A673 (cell line): ENCODE measurements at regions not wholly inside any gene's neighbourhood (a gene's known extent, or its start where the extent isn't known, plus 50 kb on each side); places are given as distances from the start of the nearest gene placed in this dataset.

ENCODE experiments used
- BruUV-seq: library from RNA; stranded (reverse); fragments of 400-500 nt; replicated peaks from 2 replicates; lab custom pipeline; 2021; lab: Mats Ljungman, UMichigan
- CTCF ChIA-PET: fragments of 300-600 bp; sonication (Branson Sonifier 250); formaldehyde crosslinking; loops from one replicate; lab custom pipeline; 2022; ENCODE audit warnings: antibody characterized with exemption; lab: Charles Lee
- POLR2A ChIA-PET: fragments of 300-600 bp; sonication (Branson Sonifier 250); formaldehyde crosslinking; loops from one replicate; lab custom pipeline; 2022; ENCODE audit warnings: antibody characterized with exemption; ENCODE audit not compliant: low non-redundant PET; lab: Charles Lee
- DNase-seq: peaks from one replicate; pipeline ENCODE4 v3.0.0-alpha.2; 2015; ENCODE audit warnings: low spot score
- H3K27ac ChIP-seq: fragments of 200-600 bp; sonication (generic); 2 replicates; pipeline ENCODE4 v1.5.1; 2016; ENCODE audit warnings: mixed run types, low read depth, mild to moderate bottlenecking, mixed read lengths, antibody characterized with exemption, low read length; ENCODE audit not compliant: poor library complexity, severe bottlenecking
- H3K27me3 ChIP-seq: fragments of 200-600 bp; sonication (generic); replicated peaks from 2 replicates; pipeline ENCODE4 v1.6.1; 2017; ENCODE audit warnings: mixed run types, low read depth, mild to moderate bottlenecking, mixed read lengths, antibody characterized with exemption, low read length; ENCODE audit not compliant: insufficient read depth, poor library complexity
- H3K36me3 ChIP-seq: fragments of 200-600 bp; sonication (generic); 2 replicates; pipeline ENCODE4 v1.6.1; 2016; ENCODE audit warnings: mixed run types, mild to moderate bottlenecking, mixed read lengths, antibody characterized with exemption, low read length; ENCODE audit not compliant: insufficient read depth, poor library complexity, severe bottlenecking
- H3K4me1 ChIP-seq: fragments of 200-600 bp; sonication (generic); 2 replicates; pipeline ENCODE4 v1.6.1; 2017; ENCODE audit warnings: mixed run types, mild to moderate bottlenecking, mixed read lengths, antibody characterized with exemption, low read length; ENCODE audit not compliant: insufficient read depth, poor library complexity, severe bottlenecking
- H3K4me3 ChIP-seq: fragments of 200-600 bp; sonication (generic); 2 replicates; pipeline ENCODE4 v1.5.1; 2016; ENCODE audit warnings: low read depth, mixed run types, mild to moderate bottlenecking, mixed read lengths, low read length; ENCODE audit not compliant: poor library complexity, severe bottlenecking
- H3K9me3 ChIP-seq: fragments of 200-600 bp; sonication (generic); 2 replicates; pipeline ENCODE4 v1.6.1; 2016; ENCODE audit warnings: mixed run types, low read depth, mild to moderate bottlenecking, mixed read lengths, antibody characterized with exemption, low read length; ENCODE audit not compliant: poor library complexity, severe bottlenecking
- EZH2 ChIP-seq: fragments of 200-600 bp; sonication (generic); IDR thresholded peaks from 2 replicates; pipeline ENCODE4 v1.6.1; 2017; ENCODE audit warnings: borderline replicate concordance, low read depth, mild to moderate bottlenecking, mixed read lengths, antibody characterized with exemption, low read length; ENCODE audit not compliant: poor library complexity, severe bottlenecking
- intact Hi-C: fragments of 100-400 bp; cut with micrococcal nuclease; formaldehyde crosslinking; loops from one replicate; pipeline ENCODE4 v1.10.0; 2022; ENCODE audit not compliant: unreplicated experiment
- TF ChIP-seq, protein P1 (sequence below): fragments of 300-800, 200-600 bp; sonication (generic); conservative IDR thresholded peaks from 2 replicates; pipeline ENCODE4 v1.5.1; 2017; ENCODE audit warnings: low read depth, mild to moderate bottlenecking, antibody characterized with exemption, low read length, moderate library complexity, mixed read lengths

DNA sequence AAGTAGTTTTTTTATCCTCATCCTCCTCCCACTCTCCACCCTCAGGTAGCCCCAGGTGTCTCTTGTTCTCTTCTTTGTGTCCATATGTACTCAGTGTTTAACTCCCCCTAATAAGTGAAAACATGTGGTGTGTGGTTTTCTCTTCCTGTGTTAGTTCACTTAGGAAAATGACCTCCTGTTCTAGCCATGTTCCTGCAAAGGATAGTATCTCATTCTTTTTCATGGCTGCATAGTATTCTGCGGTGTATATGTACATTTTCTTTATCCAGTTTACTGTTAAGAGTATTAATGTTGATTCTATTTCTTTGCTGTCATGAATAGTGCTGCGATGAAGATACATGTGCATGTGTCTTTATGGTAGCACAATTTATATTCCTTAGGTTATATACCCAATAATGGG, 68.4 kb upstream of the RANBP3L start:
- CTCF ChIA-PET, result no interaction called here
- H3K27me3 ChIP-seq, result no peaks in the 10 kb centered on the region
- no peaks in the 10 kb centered on the region for H3K9me3 ChIP-seq
- TF ChIP-seq, protein P1, sequence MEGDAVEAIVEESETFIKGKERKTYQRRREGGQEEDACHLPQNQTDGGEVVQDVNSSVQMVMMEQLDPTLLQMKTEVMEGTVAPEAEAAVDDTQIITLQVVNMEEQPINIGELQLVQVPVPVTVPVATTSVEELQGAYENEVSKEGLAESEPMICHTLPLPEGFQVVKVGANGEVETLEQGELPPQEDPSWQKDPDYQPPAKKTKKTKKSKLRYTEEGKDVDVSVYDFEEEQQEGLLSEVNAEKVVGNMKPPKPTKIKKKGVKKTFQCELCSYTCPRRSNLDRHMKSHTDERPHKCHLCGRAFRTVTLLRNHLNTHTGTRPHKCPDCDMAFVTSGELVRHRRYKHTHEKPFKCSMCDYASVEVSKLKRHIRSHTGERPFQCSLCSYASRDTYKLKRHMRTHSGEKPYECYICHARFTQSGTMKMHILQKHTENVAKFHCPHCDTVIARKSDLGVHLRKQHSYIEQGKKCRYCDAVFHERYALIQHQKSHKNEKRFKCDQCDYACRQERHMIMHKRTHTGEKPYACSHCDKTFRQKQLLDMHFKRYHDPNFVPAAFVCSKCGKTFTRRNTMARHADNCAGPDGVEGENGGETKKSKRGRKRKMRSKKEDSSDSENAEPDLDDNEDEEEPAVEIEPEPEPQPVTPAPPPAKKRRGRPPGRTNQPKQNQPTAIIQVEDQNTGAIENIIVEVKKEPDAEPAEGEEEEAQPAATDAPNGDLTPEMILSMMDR, result no peak
- TF ChIP-seq EZH2, result no peak
- H3K4me3 ChIP-seq, result no peak overlapping the region
- POLR2A ChIA-PET, result no interaction called here
- BruUV-seq, result no TSS peak
- H3K36me3 ChIP-seq, result no peaks in the 10 kb centered on the region
- H3K4me1 ChIP-seq, result no peaks in the 10 kb centered on the region
- no peak for DNase-seq
- no peak overlapping the region for H3K27ac ChIP-seq
- intact Hi-C loops, result no loop called here

DNA sequence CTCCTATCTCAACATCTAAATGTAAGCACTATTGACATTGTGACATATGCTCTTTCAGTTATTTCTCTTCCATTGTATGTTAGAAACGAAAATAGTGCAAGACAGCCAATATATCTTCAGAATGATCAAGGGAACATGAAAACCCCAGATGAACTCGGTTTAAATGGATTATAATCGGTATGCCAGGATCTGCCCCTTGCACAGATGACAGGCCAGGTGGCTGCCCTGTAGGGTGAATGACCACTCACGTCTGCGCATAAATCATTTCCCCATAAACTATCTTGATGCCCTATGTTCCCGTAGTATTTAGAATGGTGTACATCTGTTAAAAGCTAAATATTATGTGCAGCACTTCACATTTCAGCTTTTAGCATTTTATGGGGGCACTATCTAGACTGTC, 69.7 kb upstream of the RANBP3L start:
- Histone ChIP-seq H3K27me3 (no peaks in the 10 kb centered on the region), H3K4me3 (no peak overlapping the region), H3K9me3 (no peaks in the 10 kb centered on the region), H3K4me1 (no peaks in the 10 kb centered on the region), H3K27ac (no peak overlapping the region), H3K36me3 (no peaks in the 10 kb centered on the region)
- TF ChIP-seq, protein P1, result no peak
- no peak for TF ChIP-seq EZH2
- ChIA-PET CTCF (no interaction called here), POLR2A (no interaction called here)
- BruUV-seq, result no TSS peak
- no peak for DNase-seq
- intact Hi-C loops, result no loop called here

DNA sequence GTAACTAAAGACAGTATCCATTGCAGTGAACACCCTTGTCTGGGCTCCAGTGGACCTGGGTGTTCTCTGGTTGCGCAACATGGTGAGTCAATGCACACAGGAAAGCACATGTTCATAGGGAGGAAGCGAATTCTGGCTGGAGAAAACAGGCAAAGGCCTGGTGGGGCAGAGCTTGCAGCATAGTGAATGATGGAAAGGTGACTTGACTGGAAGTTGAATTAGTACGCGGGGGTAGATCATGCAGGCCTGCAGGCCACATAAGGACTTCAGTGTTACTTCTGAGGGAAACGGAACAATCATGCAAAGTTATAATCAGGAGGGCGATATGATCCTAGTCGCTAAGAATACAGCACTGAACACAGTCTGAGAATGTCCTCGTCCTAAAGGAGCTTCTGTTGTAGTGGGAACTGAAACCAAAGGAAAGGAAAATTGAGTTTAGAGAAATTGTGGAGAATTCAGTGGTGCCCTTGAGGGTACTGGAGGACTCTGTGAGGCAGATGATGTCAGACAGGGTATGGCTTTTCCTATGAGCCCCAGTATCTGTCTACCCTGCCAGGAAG, 71.9 kb upstream of the RANBP3L start:
- CTCF ChIA-PET, result no interaction called here
- POLR2A ChIA-PET, result no interaction called here

More for the DNA sequence above, 71.9 kb upstream of the RANBP3L start:
- Histone ChIP-seq H3K36me3 (no peaks in the 10 kb centered on the region), H3K27ac (no peak overlapping the region), H3K9me3 (no peaks in the 10 kb centered on the region), H3K27me3 (no peaks in the 10 kb centered on the region), H3K4me3 (no peak overlapping the region), H3K4me1 (no peaks in the 10 kb centered on the region)
- peak; percentile 59 for DNase-seq
- no peak for TF ChIP-seq EZH2
- TF ChIP-seq, protein P1, result no peak
- BruUV-seq, result no TSS peak
- intact Hi-C loops, result no loop called here
